ENCODE measurements at regions not wholly inside any gene's neighbourhood (a gene's known extent, or its start where the extent isn't known, plus 50 kb on each side); places are given as distances from the start of the nearest gene placed in this dataset.

DNA sequence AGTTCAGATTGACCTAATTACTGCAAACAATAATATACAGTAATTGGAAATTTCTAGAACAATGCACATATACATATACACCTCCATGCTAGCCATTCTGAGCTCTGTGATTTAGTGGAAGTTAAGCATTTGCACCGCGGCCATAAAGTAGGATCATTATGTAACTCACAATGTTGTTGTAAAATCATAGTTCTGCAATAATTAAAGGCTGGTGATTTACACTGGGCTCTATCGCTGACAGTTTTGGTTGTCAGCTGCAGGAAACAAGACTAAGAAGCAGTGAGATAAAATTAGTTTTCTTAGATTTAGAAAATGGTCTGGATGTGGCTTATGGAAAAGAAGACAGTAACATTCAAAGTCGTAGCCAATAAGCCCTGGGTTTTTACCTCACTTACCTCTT, 776.3 kb downstream of the TMEM121 start:
- intact Hi-C loops (cut with DNase I), result no loop called here
- no peaks in the 10 kb centered on the region for H3K27me3 ChIP-seq

DNA sequence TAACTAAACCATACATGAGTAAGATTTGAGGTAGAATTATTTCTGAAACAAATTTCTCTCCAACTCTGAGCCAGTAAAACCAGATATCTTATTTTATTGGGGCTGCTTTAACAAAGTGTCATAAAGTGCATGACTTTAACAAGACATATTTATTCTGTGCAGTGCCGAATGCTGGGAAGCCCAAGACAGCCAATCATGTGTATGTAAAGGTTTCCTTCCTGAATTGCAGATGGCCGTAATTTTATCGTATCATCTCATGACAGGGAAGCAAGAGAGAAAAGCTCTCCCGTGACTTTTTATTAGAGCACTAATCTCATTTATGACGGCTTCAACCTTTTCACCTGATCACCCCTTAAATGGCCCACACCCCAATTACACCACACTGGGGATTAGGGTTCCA, 777.9 kb downstream of the TMEM121 start:
- intact Hi-C loops (cut with DNase I), result no loop called here
- 71 to 72% methylated on average over 5 of the region's 5 CpGs for WGBS, 2 donors
- no peak for TF ChIP-seq POLR2A (IDR thresholded peaks at IDR 0.05)
- TF ChIP-seq, protein P1, sequence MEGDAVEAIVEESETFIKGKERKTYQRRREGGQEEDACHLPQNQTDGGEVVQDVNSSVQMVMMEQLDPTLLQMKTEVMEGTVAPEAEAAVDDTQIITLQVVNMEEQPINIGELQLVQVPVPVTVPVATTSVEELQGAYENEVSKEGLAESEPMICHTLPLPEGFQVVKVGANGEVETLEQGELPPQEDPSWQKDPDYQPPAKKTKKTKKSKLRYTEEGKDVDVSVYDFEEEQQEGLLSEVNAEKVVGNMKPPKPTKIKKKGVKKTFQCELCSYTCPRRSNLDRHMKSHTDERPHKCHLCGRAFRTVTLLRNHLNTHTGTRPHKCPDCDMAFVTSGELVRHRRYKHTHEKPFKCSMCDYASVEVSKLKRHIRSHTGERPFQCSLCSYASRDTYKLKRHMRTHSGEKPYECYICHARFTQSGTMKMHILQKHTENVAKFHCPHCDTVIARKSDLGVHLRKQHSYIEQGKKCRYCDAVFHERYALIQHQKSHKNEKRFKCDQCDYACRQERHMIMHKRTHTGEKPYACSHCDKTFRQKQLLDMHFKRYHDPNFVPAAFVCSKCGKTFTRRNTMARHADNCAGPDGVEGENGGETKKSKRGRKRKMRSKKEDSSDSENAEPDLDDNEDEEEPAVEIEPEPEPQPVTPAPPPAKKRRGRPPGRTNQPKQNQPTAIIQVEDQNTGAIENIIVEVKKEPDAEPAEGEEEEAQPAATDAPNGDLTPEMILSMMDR (IDR thresholded peaks at IDR 0.05), result no peak

More for the DNA sequence above, 776.3 kb downstream of the TMEM121 start:
- DNase-seq, result no peak
- 28 to 57% methylated on average over 4 of the region's 4 CpGs for WGBS, 2 donors
- Histone ChIP-seq H3K27ac (no peak overlapping the region), H3K4me3 (replicated peaks in 1 of 3) (no peak overlapping the region), H3K9me3 (no peaks in the 10 kb centered on the region), H3K36me3 (no peaks in the 10 kb centered on the region), H3K4me1 (no peaks in the 10 kb centered on the region)
- TF ChIP-seq, protein P1 (IDR thresholded peaks at IDR 0.05), result no peak
- TF ChIP-seq POLR2A (IDR thresholded peaks at IDR 0.05), result no peak

GRCh38 chr14:106308839-106309389, 782.5 kb downstream of the TMEM121 start:
- no peak overlapping the region for H3K27ac ChIP-seq
- 37 to 43% methylated on average over 13 to 16 of the region's 17 CpGs for WGBS, 2 donors
- DNase-seq, result no peak
- H3K4me1 ChIP-seq, result no peaks in the 10 kb centered on the region
- no peaks in the 10 kb centered on the region for H3K36me3 ChIP-seq
- H3K9me3 ChIP-seq, result no peaks in the 10 kb centered on the region
- no peak for TF ChIP-seq POLR2A (IDR thresholded peaks at IDR 0.05)
- TF ChIP-seq, protein P1 (IDR thresholded peaks at IDR 0.05), result peak in 3 of 6 experiments; percentile 6 to 20 (median 12)
- intact Hi-C loops (cut with DNase I), result no loop called here
- no peak overlapping the region for H3K4me3 ChIP-seq (replicated peaks in 1 of 3)
- H3K27me3 ChIP-seq, result no peaks in the 10 kb centered on the region

More for the DNA sequence above, 777.9 kb downstream of the TMEM121 start:
- Histone ChIP-seq H3K4me1 (no peaks in the 10 kb centered on the region), H3K4me3 (replicated peaks in 1 of 3) (no peak overlapping the region), H3K36me3 (no peaks in the 10 kb centered on the region), H3K27me3 (no peaks in the 10 kb centered on the region), H3K27ac (no peak overlapping the region), H3K9me3 (no peaks in the 10 kb centered on the region)
- no peak for DNase-seq

- Histone ChIP-seq H3K4me1 (no peaks in the 10 kb centered on the region), H3K9me3 (no peaks in the 10 kb centered on the region), H3K36me3 (no peaks in the 10 kb centered on the region), H3K4me3 (replicated peaks in 1 of 3) (no peak overlapping the region), H3K27ac (no peak overlapping the region), H3K27me3 (no peaks in the 10 kb centered on the region)
- TF ChIP-seq, protein P1 (IDR thresholded peaks at IDR 0.05), result no peak
- no peak for TF ChIP-seq POLR2A (IDR thresholded peaks at IDR 0.05)
- intact Hi-C loops (cut with DNase I), result no loop called here
- WGBS, 2 donors, result 90 to 95% methylated on average over 2 of the region's 2 CpGs
- DNase-seq, result no peak
Observed at GRCh38 chr14:106309423-106309822, 783.0 kb downstream of the TMEM121 start.

DNA sequence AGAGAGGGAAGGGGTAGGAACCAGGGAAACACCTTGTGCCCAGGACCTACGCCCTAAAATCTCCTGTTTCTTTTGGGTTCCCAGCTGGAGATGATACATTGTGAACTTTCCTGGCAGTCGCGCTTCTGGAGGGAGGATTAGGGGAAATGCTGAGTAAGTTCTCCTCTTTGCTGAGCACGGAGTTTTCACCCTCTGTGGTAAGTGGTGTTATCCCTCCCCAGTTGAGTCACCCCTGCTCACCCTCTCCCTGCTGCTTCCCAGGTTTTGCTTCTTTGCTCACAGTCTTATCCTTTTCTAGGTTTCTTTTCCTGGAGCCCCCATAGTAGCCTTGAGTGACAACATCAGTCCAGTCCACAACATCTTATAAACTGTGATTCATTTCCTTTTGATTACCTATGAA, 789.1 kb downstream of the TMEM121 start:
- intact Hi-C loops (cut with DNase I), result no loop called here
- no peaks in the 10 kb centered on the region for H3K4me1 ChIP-seq
- H3K4me3 ChIP-seq (replicated peaks in 1 of 3), result no peak overlapping the region
- no peaks in the 10 kb centered on the region for H3K27me3 ChIP-seq
- H3K36me3 ChIP-seq, result no peaks in the 10 kb centered on the region
- no peaks in the 10 kb centered on the region for H3K9me3 ChIP-seq
- 37% methylated on average over 4 of the region's 4 CpGs for WGBS, 2 donors
- TF ChIP-seq, protein P1 (IDR thresholded peaks at IDR 0.05), result no peak
- TF ChIP-seq POLR2A (IDR thresholded peaks at IDR 0.05), result no peak
- H3K27ac ChIP-seq, result no peak overlapping the region
- DNase-seq, result no peak
